ENCODE measurements at regions not wholly inside any gene's neighbourhood (a gene's known extent, or its start where the extent isn't known, plus 50 kb on each side); places are given as distances from the start of the nearest gene placed in this dataset.

DNA sequence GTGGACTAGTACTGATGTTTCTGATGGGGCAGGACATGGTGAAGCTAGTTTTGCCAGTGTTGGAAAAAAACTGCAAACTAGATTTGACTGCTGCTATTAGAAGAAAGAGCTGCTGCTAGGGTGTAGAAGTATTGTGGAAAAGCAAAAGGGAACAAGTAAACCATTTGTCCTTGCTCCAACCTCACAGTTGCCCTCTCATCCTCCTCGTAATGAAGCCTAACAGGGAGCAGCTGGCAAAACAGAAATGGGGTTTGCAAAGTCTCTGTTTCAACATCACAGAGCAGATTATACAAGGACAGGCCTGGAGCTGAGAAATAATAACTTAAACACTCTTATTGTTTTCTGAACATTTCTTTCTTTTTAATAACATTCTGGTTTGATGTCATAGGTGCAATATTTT is 346.2 kb downstream of the MAGEB5 start:
- TF ChIP-seq TEAD4 (IDR thresholded peaks at IDR 0.05) (no peak), ZBTB7A (IDR thresholded peaks at IDR 0.05; ENCODE audit: low read depth) (no peak), TAF1 (IDR thresholded peaks at IDR 0.05; ENCODE audit: low read depth) (no peak), YY1 (IDR thresholded peaks at IDR 0.05; ENCODE audit: low read depth) (no peak), NFIC (IDR thresholded peaks at IDR 0.05) (no peak), CEBPB (IDR thresholded peaks at IDR 0.05) (no peak), RAD21 (IDR thresholded peaks at IDR 0.05; ENCODE audit: low read depth) (no peak), USF1 (IDR thresholded peaks at IDR 0.05) (no peak), TCF12 (IDR thresholded peaks at IDR 0.05; ENCODE audit: low read depth) (no peak), EP300 (IDR thresholded peaks at IDR 0.05; ENCODE audit: borderline replicate concordance) (no peak), FOXM1 (IDR thresholded peaks at IDR 0.05; ENCODE audit: borderline replicate concordance, low read depth) (no peak)
- TF ChIP-seq, protein P1, sequence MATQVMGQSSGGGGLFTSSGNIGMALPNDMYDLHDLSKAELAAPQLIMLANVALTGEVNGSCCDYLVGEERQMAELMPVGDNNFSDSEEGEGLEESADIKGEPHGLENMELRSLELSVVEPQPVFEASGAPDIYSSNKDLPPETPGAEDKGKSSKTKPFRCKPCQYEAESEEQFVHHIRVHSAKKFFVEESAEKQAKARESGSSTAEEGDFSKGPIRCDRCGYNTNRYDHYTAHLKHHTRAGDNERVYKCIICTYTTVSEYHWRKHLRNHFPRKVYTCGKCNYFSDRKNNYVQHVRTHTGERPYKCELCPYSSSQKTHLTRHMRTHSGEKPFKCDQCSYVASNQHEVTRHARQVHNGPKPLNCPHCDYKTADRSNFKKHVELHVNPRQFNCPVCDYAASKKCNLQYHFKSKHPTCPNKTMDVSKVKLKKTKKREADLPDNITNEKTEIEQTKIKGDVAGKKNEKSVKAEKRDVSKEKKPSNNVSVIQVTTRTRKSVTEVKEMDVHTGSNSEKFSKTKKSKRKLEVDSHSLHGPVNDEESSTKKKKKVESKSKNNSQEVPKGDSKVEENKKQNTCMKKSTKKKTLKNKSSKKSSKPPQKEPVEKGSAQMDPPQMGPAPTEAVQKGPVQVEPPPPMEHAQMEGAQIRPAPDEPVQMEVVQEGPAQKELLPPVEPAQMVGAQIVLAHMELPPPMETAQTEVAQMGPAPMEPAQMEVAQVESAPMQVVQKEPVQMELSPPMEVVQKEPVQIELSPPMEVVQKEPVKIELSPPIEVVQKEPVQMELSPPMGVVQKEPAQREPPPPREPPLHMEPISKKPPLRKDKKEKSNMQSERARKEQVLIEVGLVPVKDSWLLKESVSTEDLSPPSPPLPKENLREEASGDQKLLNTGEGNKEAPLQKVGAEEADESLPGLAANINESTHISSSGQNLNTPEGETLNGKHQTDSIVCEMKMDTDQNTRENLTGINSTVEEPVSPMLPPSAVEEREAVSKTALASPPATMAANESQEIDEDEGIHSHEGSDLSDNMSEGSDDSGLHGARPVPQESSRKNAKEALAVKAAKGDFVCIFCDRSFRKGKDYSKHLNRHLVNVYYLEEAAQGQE (IDR thresholded peaks at IDR 0.05; ENCODE audit: low read depth) = no peak

DNA sequence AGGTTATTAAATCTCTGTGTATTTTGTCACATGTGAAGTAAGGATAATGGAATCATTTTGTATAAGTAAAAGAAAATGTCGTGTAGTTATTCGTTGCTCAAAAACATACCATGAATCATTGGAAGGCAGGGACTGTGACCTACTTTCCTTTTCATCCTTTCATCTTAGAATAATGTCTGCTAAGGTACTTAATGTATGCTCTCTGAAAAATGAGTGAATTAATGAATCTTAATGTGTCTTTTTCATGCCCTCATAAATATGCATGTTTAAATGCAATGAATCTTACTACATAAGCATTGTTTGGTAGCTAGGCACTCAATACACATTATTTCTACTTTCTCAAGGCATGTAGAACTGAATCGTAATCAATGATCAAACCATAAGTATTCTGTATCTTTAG is 343.9 kb downstream of the MAGEB5 start:
- TF ChIP-seq YY1 (IDR thresholded peaks at IDR 0.05; ENCODE audit: low read depth) (no peak), RAD21 (IDR thresholded peaks at IDR 0.05; ENCODE audit: low read depth) (no peak), TEAD4 (IDR thresholded peaks at IDR 0.05) (no peak), ZBTB7A (IDR thresholded peaks at IDR 0.05; ENCODE audit: low read depth) (no peak), CREB1 (IDR thresholded peaks at IDR 0.05; ENCODE audit: low read depth) (no peak), EGR1 (IDR thresholded peaks at IDR 0.05) (no peak)
- TF ChIP-seq, protein P1 (IDR thresholded peaks at IDR 0.05; ENCODE audit: low read depth) = no peak

GRCh38 chrX:26558719-26559386 is 342.9 kb downstream of the MAGEB5 start:
- TF ChIP-seq, protein P1 (IDR thresholded peaks at IDR 0.05; ENCODE audit: low read depth) = no peak
- TF ChIP-seq CREB1 (IDR thresholded peaks at IDR 0.05; ENCODE audit: low read depth) (no peak), EGR1 (IDR thresholded peaks at IDR 0.05) (no peak), USF1 (IDR thresholded peaks at IDR 0.05) (no peak), FOXM1 (IDR thresholded peaks at IDR 0.05; ENCODE audit: borderline replicate concordance, low read depth) (no peak), NFIC (IDR thresholded peaks at IDR 0.05) (no peak), TAF1 (IDR thresholded peaks at IDR 0.05; ENCODE audit: low read depth) (no peak), TCF12 (IDR thresholded peaks at IDR 0.05; ENCODE audit: low read depth) (no peak), CEBPB (IDR thresholded peaks at IDR 0.05) (no peak), EP300 (IDR thresholded peaks at IDR 0.05; ENCODE audit: borderline replicate concordance) (no peak), RAD21 (IDR thresholded peaks at IDR 0.05; ENCODE audit: low read depth) (no peak), TEAD4 (IDR thresholded peaks at IDR 0.05) (no peak), YY1 (IDR thresholded peaks at IDR 0.05; ENCODE audit: low read depth) (no peak), ZBTB7A (IDR thresholded peaks at IDR 0.05; ENCODE audit: low read depth) (no peak)
- TF ChIP-seq, protein P2, sequence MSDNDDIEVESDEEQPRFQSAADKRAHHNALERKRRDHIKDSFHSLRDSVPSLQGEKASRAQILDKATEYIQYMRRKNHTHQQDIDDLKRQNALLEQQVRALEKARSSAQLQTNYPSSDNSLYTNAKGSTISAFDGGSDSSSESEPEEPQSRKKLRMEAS (IDR thresholded peaks at IDR 0.05) = no peak

- TF ChIP-seq EGR1 (IDR thresholded peaks at IDR 0.05) (no peak), YY1 (IDR thresholded peaks at IDR 0.05; ENCODE audit: low read depth) (no peak), NFIC (IDR thresholded peaks at IDR 0.05) (no peak), FOXM1 (IDR thresholded peaks at IDR 0.05; ENCODE audit: borderline replicate concordance, low read depth) (no peak), TCF12 (IDR thresholded peaks at IDR 0.05; ENCODE audit: low read depth) (no peak), CREB1 (IDR thresholded peaks at IDR 0.05; ENCODE audit: low read depth) (no peak), TAF1 (IDR thresholded peaks at IDR 0.05; ENCODE audit: low read depth) (no peak), TEAD4 (IDR thresholded peaks at IDR 0.05) (no peak), RAD21 (IDR thresholded peaks at IDR 0.05; ENCODE audit: low read depth) (no peak), USF1 (IDR thresholded peaks at IDR 0.05) (no peak), EP300 (IDR thresholded peaks at IDR 0.05; ENCODE audit: borderline replicate concordance) (no peak), ZBTB7A (IDR thresholded peaks at IDR 0.05; ENCODE audit: low read depth) (no peak), CEBPB (IDR thresholded peaks at IDR 0.05) (no peak)
- TF ChIP-seq, protein P2 (IDR thresholded peaks at IDR 0.05) = no peak
Observed at GRCh38 chrX:26557691-26558321, 341.8 kb downstream of the MAGEB5 start.

Measured in Ishikawa (cell line).